ENCODE measurements at regions not wholly inside any gene's neighbourhood (a gene's known extent, or its start where the extent isn't known, plus 50 kb on each side); places are given as distances from the start of the nearest gene placed in this dataset.

- Histone ChIP-seq H3K79me2 (ENCODE audit: insufficient read depth, low read length) (no peaks in the 10 kb centered on the region), H3K4me2 (ENCODE audit: low read length) (no peak overlapping the region), H3K9ac (ENCODE audit: low read length) (no peak overlapping the region), H3K4me3 (replicated peaks in 1 of 2; ENCODE audit: low read depth in 1 of 2, low read length in 2 of 2) (no peak overlapping the region), H3K27ac (ENCODE audit: low read depth, low read length) (no peak overlapping the region), H3K27me3 (ENCODE audit: insufficient read depth, low read length) (no peaks in the 10 kb centered on the region), H2AFZ (ENCODE audit: low read depth, low read length, poor library complexity, severe bottlenecking) (no peak overlapping the region), H3K9me2 (ENCODE audit: insufficient read depth) (no peaks in the 10 kb centered on the region), H3K4me1 (ENCODE audit: control insufficient read depth in 1 of 2, insufficient read depth in 2 of 2, low read length in 2 of 2) (no peaks in the 10 kb centered on the region), H3K36me3 (ENCODE audit: control insufficient read depth in 1 of 2, insufficient read depth in 2 of 2, low read length in 2 of 2) (no peaks in the 10 kb centered on the region), H3K9me3 (ENCODE audit: control insufficient read depth in 1 of 2, insufficient read depth in 1 of 2, low read depth in 1 of 2, low read length in 2 of 2) (peaks cover 23 to 25% of the 10 kb centered on the region in 2 experiments), H4K20me1 (ENCODE audit: insufficient read depth) (no peaks in the 10 kb centered on the region)
- no peak for ATAC-seq
- ChIA-PET POLR2A (no interaction called here), CTCF (no interaction called here), RAD21 (ENCODE audit: low non-redundant PET in 1 of 2, low total read pairs in 2 of 2, uncharacterized antibody in 2 of 2, unreplicated experiment in 2 of 2) (no interaction called here)
- intact Hi-C loops (cut with micrococcal nuclease): no loop called here
- TF ChIP-seq EGR1 (IDR thresholded peaks at IDR 0.05; ENCODE audit: low read depth) (no peak), CTCF (IDR thresholded peaks at IDR 0.05 in 2 of 3, conservative IDR thresholded peaks at IDR 0.05 in 1 of 3; ENCODE audit: borderline replicate concordance in 1 of 3, insufficient read depth in 1 of 3, low read depth in 2 of 3, low read length in 2 of 3) (no peak), CEBPB (IDR thresholded peaks at IDR 0.05; ENCODE audit: low read depth) (no peak), POLR2AphosphoS5 (IDR thresholded peaks at IDR 0.05; ENCODE audit: low read depth, low read length) (no peak), SRF (IDR thresholded peaks at IDR 0.05; ENCODE audit: low read depth) (no peak), SIN3A (IDR thresholded peaks at IDR 0.05; ENCODE audit: low read depth) (no peak), EZH2phosphoT487 (IDR thresholded peaks at IDR 0.05; ENCODE audit: borderline replicate concordance) (no peak), EZH2 (IDR thresholded peaks at IDR 0.05) (no peak), TCF7L2 (IDR thresholded peaks at IDR 0.05; ENCODE audit: borderline replicate concordance, extremely low read depth, insufficient read depth, insufficient read length) (no peak), ZFX (IDR thresholded peaks at IDR 0.05) (no peak)
- no TSS peak for BruUV-seq (replicated peaks)
- no peak for DNase-seq (ENCODE audit: low read depth, low spot score)
Measured at GRCh38 chr21:19011451-19011850, 607.9 kb upstream of the TMPRSS15 start.

GRCh38 chr21:19013916-19014315 is 610.3 kb upstream of the TMPRSS15 start:
- Histone ChIP-seq H3K9ac (ENCODE audit: low read length) (no peak overlapping the region), H3K36me3 (ENCODE audit: control insufficient read depth in 1 of 2, insufficient read depth in 2 of 2, low read length in 2 of 2) (no peaks in the 10 kb centered on the region), H3K79me2 (ENCODE audit: insufficient read depth, low read length) (no peaks in the 10 kb centered on the region), H3K27ac (ENCODE audit: low read depth, low read length) (no peak overlapping the region), H3K4me3 (replicated peaks in 1 of 2; ENCODE audit: low read depth in 1 of 2, low read length in 2 of 2) (no peak overlapping the region), H3K27me3 (ENCODE audit: insufficient read depth, low read length) (no peaks in the 10 kb centered on the region), H3K4me1 (ENCODE audit: control insufficient read depth in 1 of 2, insufficient read depth in 2 of 2, low read length in 2 of 2) (no peaks in the 10 kb centered on the region), H3K9me3 (ENCODE audit: control insufficient read depth in 1 of 2, insufficient read depth in 1 of 2, low read depth in 1 of 2, low read length in 2 of 2) (peaks cover 17 to 19% of the 10 kb centered on the region in 2 experiments), H2AFZ (ENCODE audit: low read depth, low read length, poor library complexity, severe bottlenecking) (no peak overlapping the region), H4K20me1 (ENCODE audit: insufficient read depth) (no peaks in the 10 kb centered on the region), H3K9me2 (ENCODE audit: insufficient read depth) (no peaks in the 10 kb centered on the region), H3K4me2 (ENCODE audit: low read length) (no peak overlapping the region)
- ChIA-PET RAD21 (ENCODE audit: low non-redundant PET in 1 of 2, low total read pairs in 2 of 2, uncharacterized antibody in 2 of 2, unreplicated experiment in 2 of 2) (no interaction called here), POLR2A (no interaction called here), CTCF (no interaction called here)
- ATAC-seq (no peak), DNase-seq (ENCODE audit: low read depth, low spot score) (no peak)
- intact Hi-C loops (cut with micrococcal nuclease): no loop called here
- no TSS peak for BruUV-seq (replicated peaks)
- TF ChIP-seq RAD21 (IDR thresholded peaks at IDR 0.05; ENCODE audit: low read depth) (no peak), EGR1 (IDR thresholded peaks at IDR 0.05; ENCODE audit: low read depth) (no peak), MAX (IDR thresholded peaks at IDR 0.05) (no peak), CTCF (IDR thresholded peaks at IDR 0.05 in 2 of 3, conservative IDR thresholded peaks at IDR 0.05 in 1 of 3; ENCODE audit: borderline replicate concordance in 1 of 3, insufficient read depth in 1 of 3, low read depth in 2 of 3, low read length in 2 of 3) (no peak), ATF3 (IDR thresholded peaks at IDR 0.05) (no peak), JUND (IDR thresholded peaks at IDR 0.05) (no peak)

Data from HCT116 (cell line).